AG09319 (cell line): ENCODE measurements at regions not wholly inside any gene's neighbourhood (a gene's known extent, or its start where the extent isn't known, plus 50 kb on each side); places are given as distances from the start of the nearest gene placed in this dataset.

Experiments used
- DNase-seq: peaks from one replicate; pipeline ENCODE4 v3.0.0-alpha.2; 2010; ENCODE audit warnings: low read depth; ENCODE audit errors: extremely low read depth
- TF ChIP-seq, protein P1 (sequence below): IDR thresholded peaks from 2 replicates; pipeline ENCODE4 v1.5.1; 2011; ENCODE audit warnings: low read depth, mild to moderate bottlenecking, inconsistent platforms, low read length, moderate library complexity

DNA sequence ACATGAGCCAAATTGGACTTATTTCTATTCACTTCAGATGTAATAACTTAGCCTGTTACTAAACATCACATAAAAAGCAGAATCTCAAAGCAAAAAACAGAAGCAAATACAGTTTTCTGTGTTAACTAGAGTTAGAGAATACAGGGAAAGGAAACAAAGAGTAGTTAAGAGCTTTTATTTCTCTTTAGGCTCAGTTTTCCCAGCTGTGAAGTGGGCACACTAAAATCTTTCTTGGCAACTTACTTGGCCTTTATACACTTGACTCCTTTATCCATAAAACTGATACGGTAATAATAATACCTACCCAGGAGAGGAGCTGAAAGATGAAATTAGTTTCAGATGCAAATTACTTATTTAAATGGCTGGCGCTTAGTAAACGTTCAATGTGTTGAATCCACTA, 132.8 kb upstream of the SPATS2L start:
- DNase-seq = no peak
- TF ChIP-seq, protein P1, sequence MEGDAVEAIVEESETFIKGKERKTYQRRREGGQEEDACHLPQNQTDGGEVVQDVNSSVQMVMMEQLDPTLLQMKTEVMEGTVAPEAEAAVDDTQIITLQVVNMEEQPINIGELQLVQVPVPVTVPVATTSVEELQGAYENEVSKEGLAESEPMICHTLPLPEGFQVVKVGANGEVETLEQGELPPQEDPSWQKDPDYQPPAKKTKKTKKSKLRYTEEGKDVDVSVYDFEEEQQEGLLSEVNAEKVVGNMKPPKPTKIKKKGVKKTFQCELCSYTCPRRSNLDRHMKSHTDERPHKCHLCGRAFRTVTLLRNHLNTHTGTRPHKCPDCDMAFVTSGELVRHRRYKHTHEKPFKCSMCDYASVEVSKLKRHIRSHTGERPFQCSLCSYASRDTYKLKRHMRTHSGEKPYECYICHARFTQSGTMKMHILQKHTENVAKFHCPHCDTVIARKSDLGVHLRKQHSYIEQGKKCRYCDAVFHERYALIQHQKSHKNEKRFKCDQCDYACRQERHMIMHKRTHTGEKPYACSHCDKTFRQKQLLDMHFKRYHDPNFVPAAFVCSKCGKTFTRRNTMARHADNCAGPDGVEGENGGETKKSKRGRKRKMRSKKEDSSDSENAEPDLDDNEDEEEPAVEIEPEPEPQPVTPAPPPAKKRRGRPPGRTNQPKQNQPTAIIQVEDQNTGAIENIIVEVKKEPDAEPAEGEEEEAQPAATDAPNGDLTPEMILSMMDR = no peak

DNA sequence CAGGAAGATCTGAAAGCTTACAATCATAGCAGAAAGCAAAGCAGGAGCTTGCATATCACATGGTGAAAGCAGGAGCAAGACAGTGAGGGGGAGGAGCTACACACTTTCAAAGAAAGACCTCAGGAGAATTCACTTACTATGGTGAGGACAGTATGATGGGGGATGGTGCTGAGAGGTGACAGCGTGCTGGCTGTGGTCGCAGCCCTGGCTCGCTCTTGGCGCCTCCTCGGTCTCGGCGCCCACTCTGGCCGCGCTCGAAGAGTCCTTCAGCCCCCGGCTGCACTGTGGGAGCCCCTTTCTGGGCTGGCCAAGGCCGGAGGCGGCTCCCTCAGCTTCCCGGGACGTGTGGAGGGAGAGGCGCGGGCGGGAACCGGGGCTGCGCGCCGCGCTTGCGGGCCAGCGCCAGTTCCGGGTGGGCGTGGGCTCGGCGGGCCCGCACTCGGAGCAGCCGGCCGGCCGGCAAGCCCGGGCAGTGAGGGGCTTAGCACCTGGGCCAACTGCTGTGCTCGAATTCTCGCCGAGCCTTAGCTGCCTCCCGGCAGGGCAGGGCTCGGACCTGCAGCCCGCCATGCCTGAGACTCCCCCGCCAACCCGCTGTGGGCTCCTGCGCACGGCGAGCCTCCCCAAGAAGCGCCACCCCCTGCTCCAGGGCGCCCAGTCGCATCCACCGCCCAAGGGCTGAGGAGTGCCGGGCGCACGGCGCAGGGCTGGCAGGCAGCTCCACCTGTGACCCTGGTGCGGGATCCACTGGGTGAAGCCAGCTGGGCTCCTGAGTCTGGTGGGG, 131.9 kb upstream of the SPATS2L start:
- no peak for DNase-seq
- TF ChIP-seq, protein P1 = no peak

DNA sequence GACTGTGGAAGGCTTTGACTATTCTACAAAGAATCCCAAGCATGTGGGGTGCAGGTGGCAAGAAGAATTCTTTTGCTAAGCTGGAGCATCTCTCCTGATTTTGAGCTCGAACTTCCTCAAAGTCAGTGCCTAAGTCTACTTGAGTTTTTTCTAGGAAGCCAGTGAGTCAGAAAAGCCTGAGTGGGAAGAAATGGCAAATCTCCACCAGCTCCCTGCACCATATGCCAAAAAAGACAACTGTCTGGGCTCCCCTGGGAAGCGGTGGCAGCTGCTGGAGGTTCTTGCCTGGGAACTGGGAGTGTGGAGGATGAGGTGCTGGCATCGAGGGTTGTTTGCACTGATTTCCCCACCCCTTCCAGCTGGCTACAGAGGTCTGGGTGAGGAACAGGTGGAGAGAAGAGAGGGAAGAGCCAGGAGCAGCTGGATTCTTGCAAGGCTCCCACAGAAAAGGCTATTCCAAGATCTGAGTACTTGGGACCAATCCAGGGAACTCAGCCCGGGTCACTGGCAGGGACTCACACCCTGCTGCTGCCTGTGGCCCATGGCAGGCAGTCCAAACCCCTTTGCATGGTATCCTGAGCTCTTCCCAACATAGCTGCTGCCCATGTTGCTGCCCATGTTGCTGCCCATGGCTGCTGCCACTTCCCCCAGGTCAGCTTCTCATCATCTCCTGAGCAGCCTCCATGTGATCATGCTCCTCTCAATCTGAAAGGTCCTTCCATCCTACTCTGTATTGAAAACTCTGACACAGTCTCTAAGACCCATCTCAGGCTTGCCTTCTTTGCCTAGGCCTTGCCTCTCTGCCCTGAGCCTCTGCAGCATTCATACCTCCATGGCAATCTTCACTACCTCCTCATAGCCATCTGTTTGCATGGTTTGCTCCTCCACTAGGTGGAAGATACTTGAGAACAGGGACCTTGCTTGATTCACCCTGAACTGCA, 128.3 kb upstream of the SPATS2L start:
- TF ChIP-seq, protein P1 = no peak
- no peak for DNase-seq

DNA sequence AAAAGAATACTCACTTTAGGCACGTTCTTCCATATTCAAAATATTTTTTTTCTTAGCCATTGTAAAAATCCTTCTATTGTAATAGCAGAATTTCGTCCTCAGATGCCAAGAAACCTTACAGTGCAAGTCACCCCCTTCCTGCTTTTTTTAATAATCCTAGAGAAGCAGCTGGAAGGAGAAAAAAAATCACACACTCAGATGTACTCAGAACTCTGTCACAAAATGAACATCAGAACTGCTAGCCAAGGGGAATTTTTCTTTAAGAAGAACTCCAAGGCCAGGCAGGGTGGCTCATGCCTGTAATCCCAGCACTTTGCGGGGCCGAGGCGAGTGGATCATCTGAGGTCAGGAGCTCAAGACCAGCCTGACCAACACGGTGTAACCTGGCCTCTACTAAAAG, 127.3 kb upstream of the SPATS2L start:
- TF ChIP-seq, protein P1 = no peak
- no peak for DNase-seq

DNA sequence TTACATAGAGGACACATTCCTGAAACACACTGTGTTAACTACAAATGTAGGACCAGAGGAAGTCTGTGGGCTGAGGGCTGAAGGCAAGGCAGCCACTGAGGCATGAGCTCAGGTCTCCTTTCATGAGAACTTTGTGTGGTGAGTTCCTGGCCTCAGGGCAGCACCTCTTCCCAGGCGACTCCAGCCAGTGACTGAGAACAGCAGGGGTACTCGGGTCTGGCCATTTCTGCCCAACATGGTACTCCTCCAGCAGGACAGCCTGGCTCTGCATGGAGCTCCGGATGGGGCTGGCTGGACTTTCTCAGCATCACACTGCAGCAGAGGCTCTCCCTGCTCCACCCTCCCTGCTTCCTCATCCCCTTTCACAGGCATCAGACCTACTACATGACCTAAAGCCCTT, 125.5 kb upstream of the SPATS2L start:
- DNase-seq = no peak
- TF ChIP-seq, protein P1 = no peak

DNA sequence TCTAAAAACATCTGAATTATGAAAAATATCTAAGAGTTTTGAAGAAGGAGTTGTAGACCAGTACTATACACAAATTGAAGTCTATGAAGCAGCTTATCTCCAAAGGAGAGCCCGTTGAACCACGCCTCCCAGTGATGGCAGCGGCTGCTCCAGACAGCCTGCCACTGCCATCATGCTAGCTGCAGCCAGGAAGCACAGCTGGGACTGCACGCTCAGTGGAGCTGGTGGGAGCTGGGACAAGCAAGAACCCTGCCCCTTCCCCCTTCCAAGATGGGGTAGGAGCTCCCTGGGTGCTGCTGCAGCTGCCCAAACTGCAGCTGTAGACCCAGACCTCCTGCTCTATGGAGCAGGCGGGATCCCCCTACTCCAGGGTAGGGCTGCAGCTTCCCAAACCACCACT, 124.7 kb upstream of the SPATS2L start:
- DNase-seq = no peak
- TF ChIP-seq, protein P1 = no peak
